ENCODE measurements at regions not wholly inside any gene's neighbourhood (a gene's known extent, or its start where the extent isn't known, plus 50 kb on each side); places are given as distances from the start of the nearest gene placed in this dataset.

- DNase-seq = no peak
Observed at GRCh38 chr15:38864122-38864521, 299.5 kb upstream of the RASGRP1 start.

- no peak for DNase-seq
Observed at GRCh38 chr15:38864827-38865581, 300.4 kb upstream of the RASGRP1 start.

- DNase-seq = no peak
Observed at GRCh38 chr15:38867556-38867955, 302.9 kb upstream of the RASGRP1 start.

DNA sequence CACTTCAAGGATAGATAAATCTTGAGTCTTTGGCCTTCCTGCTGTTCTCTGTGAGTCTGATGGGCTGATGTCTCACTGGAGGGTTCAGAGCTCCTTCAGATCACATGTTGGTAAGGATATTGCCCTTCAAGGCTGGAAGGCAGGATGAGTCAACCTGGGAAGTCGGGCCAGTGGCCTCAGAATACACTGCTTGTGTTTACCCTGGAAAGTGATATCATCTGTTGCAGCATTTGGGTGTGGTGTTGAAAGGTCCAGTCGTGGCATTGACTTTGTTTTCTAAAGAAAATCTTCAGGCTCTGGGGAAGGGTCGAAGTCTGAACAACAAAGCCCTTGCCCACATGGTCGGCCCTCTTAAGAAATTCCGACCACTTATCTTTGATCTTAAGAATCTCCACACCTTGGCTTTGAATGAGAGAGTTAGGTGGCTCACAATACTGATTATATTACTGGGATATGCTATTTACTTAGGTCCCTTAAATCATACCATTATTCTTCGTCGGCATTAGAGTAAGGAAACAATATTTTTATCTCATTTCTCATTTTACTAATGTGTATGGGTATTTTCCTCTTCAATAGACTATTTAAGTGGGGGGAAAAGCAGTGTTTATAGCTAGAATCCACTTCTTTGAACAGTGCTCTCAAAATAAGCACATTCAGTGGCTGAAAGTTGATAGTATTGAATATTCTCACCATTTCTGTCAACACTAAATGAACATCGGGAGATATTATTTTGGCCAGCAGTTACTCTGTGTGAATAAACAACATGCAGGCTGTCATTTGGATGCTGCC, 303.9 kb upstream of the RASGRP1 start:
- peak; percentile 46 for DNase-seq

- DNase-seq = no peak
Observed at GRCh38 chr15:38871638-38872037, 307.0 kb upstream of the RASGRP1 start.

DNA sequence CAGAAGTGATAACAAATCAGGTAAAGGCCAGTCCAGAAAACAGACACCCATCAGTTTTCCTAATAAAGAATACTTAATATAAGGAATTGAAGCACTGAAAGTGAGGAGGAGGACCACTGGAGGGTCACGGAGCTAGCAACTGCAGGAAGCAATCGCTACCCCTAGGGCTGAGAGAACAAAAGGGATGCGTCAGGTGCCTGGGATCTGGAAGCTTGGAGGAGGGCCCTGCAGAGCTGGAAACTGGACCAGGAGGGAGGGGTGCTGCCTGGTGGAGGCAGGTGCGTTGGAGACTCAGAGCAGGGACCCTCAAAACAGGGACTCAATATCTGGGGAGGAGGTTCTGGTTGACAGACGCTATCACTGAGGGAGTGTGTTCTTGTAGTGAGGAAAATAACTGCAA, 308.1 kb upstream of the RASGRP1 start:
- no peak for DNase-seq

DNA sequence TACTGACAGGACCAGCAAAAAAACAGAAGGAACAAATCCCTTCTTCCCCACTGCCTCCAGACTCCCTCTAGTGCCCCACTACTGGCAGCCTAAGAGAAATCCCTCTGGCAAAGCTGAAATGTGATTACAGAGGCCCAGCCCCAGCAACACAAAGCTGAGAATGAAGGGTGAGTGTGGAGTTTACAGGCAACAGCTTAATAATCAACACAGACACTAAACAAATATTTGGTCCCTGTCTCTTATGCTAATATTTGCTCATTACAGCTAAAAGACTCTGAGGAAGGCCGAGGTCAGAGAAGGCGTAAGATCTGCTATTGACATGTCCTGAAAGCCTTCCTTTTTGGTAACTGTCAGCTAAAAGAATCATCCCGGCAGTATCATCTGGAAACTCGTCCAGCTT, 308.5 kb upstream of the RASGRP1 start:
- no peak for DNase-seq

- DNase-seq = no peak
Observed at GRCh38 chr15:38874464-38874863, 309.9 kb upstream of the RASGRP1 start.

DNA sequence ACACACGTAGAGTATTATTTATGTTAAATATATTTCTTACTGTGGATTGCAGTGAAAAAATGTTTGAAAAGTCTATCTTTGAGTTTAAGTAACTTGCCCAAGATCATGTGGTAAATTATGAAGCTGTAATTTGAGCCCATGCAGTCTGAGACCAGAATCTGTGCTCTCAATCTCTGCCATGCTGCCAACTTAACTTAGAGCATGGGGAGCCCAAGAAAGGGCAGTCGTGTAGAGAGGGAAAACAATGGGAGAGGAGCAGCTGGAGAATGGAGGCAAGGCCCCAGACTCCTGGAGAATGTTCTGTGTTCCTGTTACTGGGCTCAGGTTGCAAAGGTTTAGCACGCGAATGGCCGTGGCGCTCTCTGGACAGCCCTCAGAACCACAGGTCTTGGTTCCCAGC, 311.6 kb upstream of the RASGRP1 start:
- DNase-seq = no peak

- no peak for DNase-seq
Observed at GRCh38 chr15:38876621-38877020, 312.0 kb upstream of the RASGRP1 start.

DNA sequence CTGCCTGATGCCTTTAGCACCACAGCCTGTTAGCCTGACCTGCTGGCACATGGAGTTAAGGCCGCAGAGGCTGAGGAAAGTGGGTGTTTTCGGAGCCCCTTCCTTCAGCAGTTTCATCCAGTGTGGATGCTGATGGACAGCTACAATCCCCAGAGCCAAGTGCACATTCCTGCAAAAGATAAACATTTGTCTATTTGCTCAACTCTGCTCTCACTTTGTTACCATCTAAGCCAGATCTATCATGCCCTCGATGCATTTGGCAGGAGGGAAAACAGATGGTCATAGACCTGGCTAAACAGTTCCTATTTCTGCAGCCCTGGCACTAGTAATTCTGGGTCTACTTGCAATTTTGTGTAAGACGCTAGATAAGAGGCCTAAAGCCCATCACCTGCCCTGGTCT, 312.9 kb upstream of the RASGRP1 start:
- no peak for DNase-seq

DNA sequence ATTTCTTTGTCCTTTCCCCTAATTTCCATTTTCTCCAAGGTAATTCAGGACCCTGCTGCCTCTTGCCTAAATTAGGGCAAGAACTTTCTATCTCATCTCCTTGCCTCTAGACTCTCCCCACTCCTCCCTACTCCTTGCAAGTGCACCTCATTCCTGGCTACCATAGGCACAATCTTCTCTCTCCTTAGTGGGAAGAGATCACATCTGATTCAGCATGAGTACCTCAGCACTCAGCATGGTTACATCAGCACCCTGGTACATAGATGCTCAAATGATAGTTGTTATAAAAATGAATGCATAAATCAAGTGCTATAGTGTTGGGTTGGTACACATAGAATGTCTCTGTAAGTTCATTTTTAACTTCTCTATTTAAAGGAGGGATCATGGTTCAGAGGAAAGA, 313.4 kb upstream of the RASGRP1 start:
- no peak for DNase-seq

DNA sequence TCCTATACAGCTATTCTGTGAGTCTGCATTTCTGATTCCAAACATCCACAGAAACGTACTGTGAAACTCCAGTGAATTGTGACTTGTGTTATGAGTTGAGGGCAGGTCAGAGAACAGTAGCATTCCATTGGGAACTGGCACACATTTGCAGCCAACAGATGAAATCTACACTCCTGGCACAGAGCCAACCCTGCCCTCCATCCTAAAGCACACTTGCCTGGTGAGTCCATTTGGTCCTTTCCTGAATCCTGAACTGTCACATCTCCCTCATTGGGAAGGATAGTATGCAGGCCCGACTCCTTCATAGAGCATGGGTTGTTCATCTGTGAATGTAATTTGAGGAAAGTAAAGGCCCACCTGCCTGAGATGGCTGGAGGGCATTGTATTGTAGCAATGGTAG, 314.3 kb upstream of the RASGRP1 start:
- no peak for DNase-seq

- no peak for DNase-seq
Observed at GRCh38 chr15:38879909-38880471, 315.4 kb upstream of the RASGRP1 start.

- no peak for DNase-seq
Observed at GRCh38 chr15:38882221-38882620, 317.6 kb upstream of the RASGRP1 start.

DNA sequence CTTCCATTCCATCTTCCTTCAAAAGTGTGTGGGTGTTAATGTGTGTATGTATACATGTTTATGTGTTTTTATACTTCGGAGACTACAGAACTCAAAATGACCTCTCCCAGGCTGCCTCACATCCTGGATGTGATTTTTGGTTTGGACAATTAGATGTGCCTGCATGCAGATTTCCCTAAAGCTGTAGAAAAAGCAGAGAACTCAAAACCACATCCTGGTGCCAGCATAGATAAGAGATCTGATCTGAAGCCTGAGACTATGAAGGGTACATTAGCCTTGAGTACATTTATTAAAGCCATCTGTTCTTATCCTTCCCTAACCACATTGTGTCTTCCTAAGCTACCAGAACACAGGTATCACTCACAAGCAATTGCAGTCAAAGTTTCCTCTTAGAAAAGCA, 319.4 kb upstream of the RASGRP1 start:
- no peak for DNase-seq

- no peak for DNase-seq
Observed at GRCh38 chr15:38885001-38885400, 320.4 kb upstream of the RASGRP1 start.

DNA sequence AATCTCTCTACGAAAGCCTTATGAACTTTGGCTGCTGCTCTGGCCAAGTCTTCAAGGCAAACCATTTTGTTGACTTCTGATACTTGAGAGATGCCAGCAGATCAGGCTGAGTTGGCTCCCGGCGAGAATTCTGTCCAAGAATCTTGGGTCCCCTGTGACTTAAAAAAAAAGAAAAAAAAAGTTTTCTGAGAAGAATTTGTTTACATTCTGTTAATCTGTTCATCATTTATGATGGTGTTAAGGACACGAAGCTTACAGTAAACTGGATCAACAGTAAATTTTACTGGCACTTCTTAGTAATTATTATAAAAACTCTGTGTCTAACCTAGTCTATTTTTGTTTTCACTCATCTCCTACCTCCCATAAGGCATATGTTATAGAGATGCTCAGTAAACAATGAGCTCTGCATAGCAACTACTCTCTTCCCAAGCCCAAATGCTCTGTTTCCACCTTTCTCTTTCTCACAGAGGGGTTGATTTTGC, 320.9 kb upstream of the RASGRP1 start:
- no peak for DNase-seq

DNA sequence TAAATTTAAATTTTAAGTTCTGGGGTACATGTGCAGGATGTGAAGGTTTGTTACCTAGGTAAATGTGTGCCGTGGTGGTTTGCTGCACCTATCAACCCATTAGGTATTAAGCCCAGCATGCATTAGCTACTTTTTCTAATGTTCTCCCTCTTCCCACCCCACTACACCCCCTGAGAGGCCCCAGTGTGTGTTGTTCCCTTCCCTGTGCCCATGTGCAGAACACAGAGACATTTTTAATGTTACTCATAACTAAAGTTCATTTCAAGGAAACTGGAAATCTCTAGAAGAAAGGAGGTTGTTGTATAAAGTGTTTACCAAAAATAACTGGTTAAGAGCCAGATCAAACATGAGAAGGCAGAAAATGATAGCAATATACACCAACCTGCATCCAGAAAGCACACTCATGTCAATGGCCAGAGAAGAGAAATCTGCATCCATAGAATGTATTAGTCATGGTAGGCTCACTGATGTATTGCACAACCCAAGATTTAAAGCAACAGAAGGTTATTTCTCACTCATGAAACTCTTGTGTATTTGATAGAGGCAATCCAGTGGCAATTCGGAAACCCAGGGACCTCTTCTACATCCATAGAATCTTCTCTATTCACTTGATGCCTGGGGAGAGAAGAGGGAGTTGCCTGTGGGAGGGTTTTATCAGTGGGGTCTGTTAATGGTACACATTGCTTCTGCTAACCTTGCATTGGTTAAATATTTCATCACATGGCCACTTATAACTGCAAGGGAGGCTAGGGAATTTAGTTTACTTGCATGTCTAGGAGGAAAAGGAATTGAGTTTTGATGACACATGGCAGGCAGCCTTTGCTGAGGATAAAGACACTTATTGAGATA, 321.9 kb upstream of the RASGRP1 start:
- DNase-seq = no peak

DNA sequence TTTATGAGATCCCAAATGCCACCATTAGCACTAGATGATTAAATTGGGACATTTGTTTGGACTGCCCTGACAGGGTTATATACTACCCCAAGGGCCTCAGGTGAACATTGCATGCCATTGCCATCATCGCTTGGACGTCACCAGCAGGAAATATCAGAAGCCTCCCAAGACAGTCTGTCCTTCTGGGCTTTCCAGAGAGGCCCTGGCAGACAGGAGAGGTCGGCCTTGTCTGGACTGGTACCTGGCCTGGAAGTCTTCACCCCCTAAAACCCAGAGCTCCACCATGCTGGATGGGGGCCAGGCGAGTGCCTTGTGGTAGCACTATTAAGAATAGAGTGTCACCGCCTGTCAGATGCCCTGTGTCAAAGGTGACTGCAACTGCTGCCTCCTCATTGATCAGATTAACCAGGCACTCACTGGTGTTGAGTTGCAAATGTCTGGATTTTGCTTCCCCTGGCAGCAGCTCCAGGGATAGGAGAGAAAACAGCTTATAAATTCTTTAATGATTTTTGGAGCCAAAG, 324.1 kb upstream of the RASGRP1 start:
- no peak for DNase-seq

DNA sequence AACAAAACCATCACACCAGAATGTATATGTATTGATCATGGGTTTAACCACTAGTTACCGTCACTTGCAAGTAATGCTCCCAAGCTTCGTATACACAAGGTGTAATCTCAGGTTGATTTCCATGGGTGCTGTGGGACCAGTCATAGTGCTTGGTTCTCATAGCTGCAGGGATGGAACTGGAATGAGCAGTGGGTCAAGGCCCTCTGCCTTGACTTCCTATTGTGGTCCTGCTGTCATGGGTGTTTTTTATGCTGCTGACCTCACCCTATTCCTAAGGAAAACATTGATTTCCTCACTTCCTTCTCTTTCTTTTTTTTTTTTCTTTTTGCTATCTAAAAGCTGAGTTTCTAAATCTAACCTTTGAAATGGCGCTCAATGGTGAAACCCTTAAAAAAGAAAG, 325.6 kb upstream of the RASGRP1 start:
- DNase-seq = no peak

GRCh38 chr15:38893925-38894242, 329.3 kb upstream of the RASGRP1 start:
- DNase-seq = no peak

All from T1000 (cell line).